ENCODE measurements at regions not wholly inside any gene's neighbourhood (a gene's known extent, or its start where the extent isn't known, plus 50 kb on each side); places are given as distances from the start of the nearest gene placed in this dataset.

GRCh38 chr12:93185369-93185741 is 192.4 kb upstream of the NUDT4 start:
- H3F3A ChIP-seq (ENCODE audit: insufficient read depth) = peaks cover 5% of the 10 kb centered on the region; the same call in 1 of the 2 replicates
- no peaks in the 10 kb centered on the region for H3K79me2 ChIP-seq (ENCODE audit: insufficient read depth)
- H3K27ac ChIP-seq = no peak overlapping the region
- no peak overlapping the region for H3K4me2 ChIP-seq (ENCODE audit: unreplicated experiment)
- H3K9me2 ChIP-seq (ENCODE audit: insufficient read depth) = no peaks in the 10 kb centered on the region
- no peak for DNase-seq
- in situ Hi-C loops (cut with MboI) = no loop called here
- no peak overlapping the region for H3K4me3 ChIP-seq
- no peaks in the 10 kb centered on the region for H3K36me3 ChIP-seq (ENCODE audit: low read depth)
- no peaks in the 10 kb centered on the region for H3K27me3 ChIP-seq (replicated peaks; ENCODE audit: insufficient read depth)
- TF ChIP-seq EZH2phosphoT487 (IDR thresholded peaks at IDR 0.05; ENCODE audit: insufficient read depth, low read depth) (no peak), EZH2 (IDR thresholded peaks at IDR 0.05; ENCODE audit: insufficient read depth, poor library complexity, severe bottlenecking) (no peak)
- H3K9me3 ChIP-seq (ENCODE audit: low read depth) = no peaks in the 10 kb centered on the region
- WGBS, 2 experiments (ENCODE audit: low coverage in 1 of 2, low lambda C conversion rate in 2 of 2, missing lambda C conversion rate in 2 of 2) = 75 to 80% methylated on average over 2 of the region's 2 CpGs
- H4K20me1 ChIP-seq (ENCODE audit: insufficient read depth) = no peaks in the 10 kb centered on the region
- peak overlapping the region; percentile 85; the same call in 1 of the 2 replicates for H2AFZ ChIP-seq
- no peak overlapping the region for H3K9ac ChIP-seq
- H3K4me1 ChIP-seq (ENCODE audit: insufficient read depth) = peaks cover 23% of the 10 kb centered on the region

- Histone ChIP-seq H3K9me3 (ENCODE audit: low read depth) (no peaks in the 10 kb centered on the region), H3K27me3 (replicated peaks; ENCODE audit: insufficient read depth) (no peaks in the 10 kb centered on the region), H3K4me1 (ENCODE audit: insufficient read depth) (peaks cover 27% of the 10 kb centered on the region), H3F3A (ENCODE audit: insufficient read depth) (peaks cover 11% of the 10 kb centered on the region), H3K4me2 (ENCODE audit: unreplicated experiment) (no peak overlapping the region), H4K20me1 (ENCODE audit: insufficient read depth) (no peaks in the 10 kb centered on the region), H3K9me2 (ENCODE audit: insufficient read depth) (no peaks in the 10 kb centered on the region), H3K36me3 (ENCODE audit: low read depth) (no peaks in the 10 kb centered on the region), H3K9ac (no peak overlapping the region), H2AFZ (no peak overlapping the region), H3K79me2 (ENCODE audit: insufficient read depth) (no peaks in the 10 kb centered on the region), H3K4me3 (no peak overlapping the region), H3K27ac (no peak overlapping the region)
- peak; percentile 71 for DNase-seq
- TF ChIP-seq EZH2 (IDR thresholded peaks at IDR 0.05; ENCODE audit: insufficient read depth, poor library complexity, severe bottlenecking) (no peak), EZH2phosphoT487 (IDR thresholded peaks at IDR 0.05; ENCODE audit: insufficient read depth, low read depth) (no peak)
- in situ Hi-C loops (cut with MboI) = no loop called here
- WGBS, 2 experiments (ENCODE audit: low coverage in 1 of 2, low lambda C conversion rate in 2 of 2, missing lambda C conversion rate in 2 of 2) = 51 to 56% methylated on average over 2 of the region's 2 CpGs
These were observed 191.6 kb upstream of the NUDT4 start for GRCh38 chr12:93186131-93186530.

GRCh38 chr12:93186621-93187020 is 191.1 kb upstream of the NUDT4 start:
- H3K9me3 ChIP-seq (ENCODE audit: low read depth) = no peaks in the 10 kb centered on the region
- DNase-seq = no peak
- in situ Hi-C loops (cut with MboI) = no loop called here
- no peak overlapping the region for H3K9ac ChIP-seq
- no peak overlapping the region for H2AFZ ChIP-seq
- TF ChIP-seq EZH2phosphoT487 (IDR thresholded peaks at IDR 0.05; ENCODE audit: insufficient read depth, low read depth) = no peak
- no peak for TF ChIP-seq EZH2 (IDR thresholded peaks at IDR 0.05; ENCODE audit: insufficient read depth, poor library complexity, severe bottlenecking)
- no peak overlapping the region for H3K27ac ChIP-seq
- H3K4me1 ChIP-seq (ENCODE audit: insufficient read depth) = peaks cover 31% of the 10 kb centered on the region
- no peak overlapping the region for H3K4me3 ChIP-seq
- H4K20me1 ChIP-seq (ENCODE audit: insufficient read depth) = no peaks in the 10 kb centered on the region
- no peaks in the 10 kb centered on the region for H3K36me3 ChIP-seq (ENCODE audit: low read depth)
- peaks cover 16% of the 10 kb centered on the region for H3F3A ChIP-seq (ENCODE audit: insufficient read depth)
- no peaks in the 10 kb centered on the region for H3K9me2 ChIP-seq (ENCODE audit: insufficient read depth)
- WGBS, 2 experiments (ENCODE audit: low coverage in 1 of 2, low lambda C conversion rate in 2 of 2, missing lambda C conversion rate in 2 of 2) = 93 to 97% methylated on average over 2 of the region's 2 CpGs
- no peak overlapping the region for H3K4me2 ChIP-seq (ENCODE audit: unreplicated experiment)
- no peaks in the 10 kb centered on the region for H3K79me2 ChIP-seq (ENCODE audit: insufficient read depth)
- H3K27me3 ChIP-seq (replicated peaks; ENCODE audit: insufficient read depth) = no peaks in the 10 kb centered on the region

GRCh38 chr12:93191423-93191822 is 186.3 kb upstream of the NUDT4 start:
- Histone ChIP-seq H4K20me1 (ENCODE audit: insufficient read depth) (no peaks in the 10 kb centered on the region), H3K9me3 (ENCODE audit: low read depth) (no peaks in the 10 kb centered on the region), H3K27ac (peak overlapping the region; percentile 54), H3K36me3 (ENCODE audit: low read depth) (no peaks in the 10 kb centered on the region), H3K4me2 (ENCODE audit: unreplicated experiment) (peak overlapping the region; percentile 55), H3K4me1 (ENCODE audit: insufficient read depth) (peaks cover 20% of the 10 kb centered on the region), H2AFZ (peak overlapping the region; percentile 27; the same call in 1 of the 2 replicates), H3K4me3 (peak overlapping the region; percentile 39), H3K79me2 (ENCODE audit: insufficient read depth) (no peaks in the 10 kb centered on the region), H3K27me3 (replicated peaks; ENCODE audit: insufficient read depth) (no peaks in the 10 kb centered on the region), H3K9me2 (ENCODE audit: insufficient read depth) (no peaks in the 10 kb centered on the region), H3F3A (ENCODE audit: insufficient read depth) (peaks cover 29% of the 10 kb centered on the region), H3K9ac (peak overlapping the region; percentile 23)
- DNase-seq = peak; percentile 45
- in situ Hi-C loops (cut with MboI) = no loop called here
- TF ChIP-seq EZH2phosphoT487 (IDR thresholded peaks at IDR 0.05; ENCODE audit: insufficient read depth, low read depth) = no peak
- TF ChIP-seq EZH2 (IDR thresholded peaks at IDR 0.05; ENCODE audit: insufficient read depth, poor library complexity, severe bottlenecking) = no peak
- WGBS, 2 experiments (ENCODE audit: low coverage in 1 of 2, low lambda C conversion rate in 2 of 2, missing lambda C conversion rate in 2 of 2) = 1 to 5% methylated on average over 2 of the region's 2 CpGs

GRCh38 chr12:93191956-93192355 is 185.8 kb upstream of the NUDT4 start:
- Histone ChIP-seq H3K4me3 (peak overlapping the region; percentile 39), H3K4me2 (ENCODE audit: unreplicated experiment) (peak overlapping the region; percentile 55), H3K9me2 (ENCODE audit: insufficient read depth) (no peaks in the 10 kb centered on the region), H3K9ac (peak overlapping the region; percentile 23), H3K27me3 (replicated peaks; ENCODE audit: insufficient read depth) (no peaks in the 10 kb centered on the region), H3K79me2 (ENCODE audit: insufficient read depth) (no peaks in the 10 kb centered on the region), H2AFZ (peak overlapping the region; percentile 12), H3K36me3 (ENCODE audit: low read depth) (no peaks in the 10 kb centered on the region), H3K9me3 (ENCODE audit: low read depth) (no peaks in the 10 kb centered on the region), H3K27ac (peak overlapping the region; percentile 54), H3K4me1 (ENCODE audit: insufficient read depth) (peaks cover 24% of the 10 kb centered on the region), H4K20me1 (ENCODE audit: insufficient read depth) (no peaks in the 10 kb centered on the region), H3F3A (ENCODE audit: insufficient read depth) (peaks cover 34% of the 10 kb centered on the region)
- 0 to 2% methylated on average over 8 of the region's 8 CpGs for WGBS, 2 experiments (ENCODE audit: low coverage in 1 of 2, low lambda C conversion rate in 2 of 2, missing lambda C conversion rate in 2 of 2)
- peak; percentile 89 for DNase-seq
- in situ Hi-C loops (cut with MboI) = no loop called here
- TF ChIP-seq EZH2phosphoT487 (IDR thresholded peaks at IDR 0.05; ENCODE audit: insufficient read depth, low read depth) (no peak), EZH2 (IDR thresholded peaks at IDR 0.05; ENCODE audit: insufficient read depth, poor library complexity, severe bottlenecking) (no peak)
